Large intestine (tissue), 3 donors: ENCODE measurements at regions not wholly inside any gene's neighbourhood (a gene's known extent, or its start where the extent isn't known, plus 50 kb on each side); places are given as distances from the start of the nearest gene placed in this dataset.
"Not testable (repeated sequence)": the region's sequence is repeated elsewhere in the genome, so short reads cannot be mapped to it uniquely, and the experiment has no call there.

Experiments used
- DNase-seq, 2 donors: peaks; one replicate each; pipeline versions ENCODE4 v3.0.0 to v3.0.0-alpha.2; 2013
- H3K27ac ChIP-seq: one replicate; pipeline ENCODE4 v1.5.1; 2013; ENCODE audit warnings: low read length
- H3K27me3 ChIP-seq: 2 replicates; pipeline ENCODE4 v1.6.1; 2013; ENCODE audit warnings: low read length; ENCODE audit not compliant: control insufficient read depth, insufficient read depth
- H3K36me3 ChIP-seq: 2 replicates; pipeline ENCODE4 v1.6.1; 2013; ENCODE audit warnings: low read length; ENCODE audit not compliant: control insufficient read depth, insufficient read depth
- H3K4me1 ChIP-seq: one replicate; pipeline ENCODE4 v1.6.1; 2013; ENCODE audit warnings: low read length; ENCODE audit not compliant: control insufficient read depth, insufficient read depth
- H3K4me3 ChIP-seq: one replicate; pipeline ENCODE4 v1.5.1; 2013; ENCODE audit warnings: low read length
- H3K9me3 ChIP-seq: one replicate; pipeline ENCODE4 v1.6.1; 2013; ENCODE audit warnings: mild to moderate bottlenecking, low read depth, low read length, moderate library complexity; ENCODE audit not compliant: control insufficient read depth
- WGBS: methylation state at CpG from one replicate; pipeline ENCODE4 v1.1.5; 2013; ENCODE audit warnings: low lambda C conversion rate; ENCODE audit not compliant: insufficient coverage; 5-methylcytosine and 5-hydroxymethylcytosine counted together

- Histone ChIP-seq H3K4me1 (no peaks in the 10 kb centered on the region), H3K36me3 (no peaks in the 10 kb centered on the region), H3K27ac (no peak overlapping the region), H3K27me3 (no peaks in the 10 kb centered on the region), H3K9me3 (no peaks in the 10 kb centered on the region), H3K4me3 (no peak overlapping the region)
- DNase-seq, result no peak
- 93% methylated on average over 3 of the region's 5 CpGs for WGBS
These were observed 64.8 kb upstream of the BHLHE40 start for GRCh38 chr3:4914464-4914863.

GRCh38 chr3:4921589-4921988 lies 57.6 kb upstream of the BHLHE40 start:
- H3K4me3 ChIP-seq, H3K4me1 ChIP-seq, H3K9me3 ChIP-seq, H3K36me3 ChIP-seq, H3K27ac ChIP-seq, H3K27me3 ChIP-seq, DNase-seq: not testable (repeated sequence)
- no CpG with 5 or more reads among the region's 2 CpGs for WGBS

GRCh38 chr3:4926892-4927291 lies 52.3 kb upstream of the BHLHE40 start:
- 100% methylated on average over 1 of the region's 1 CpG for WGBS

GRCh38 chr3:4928277-4928789 lies 50.9 kb upstream of the BHLHE40 start:
- no CpG with 5 or more reads among the region's 7 CpGs for WGBS
- Histone ChIP-seq H3K27ac (no peak overlapping the region), H3K4me3 (no peak overlapping the region), H3K36me3 (no peaks in the 10 kb centered on the region), H3K9me3 (no peaks in the 10 kb centered on the region), H3K4me1 (no peaks in the 10 kb centered on the region), H3K27me3 (no peaks in the 10 kb centered on the region)
- no peak for DNase-seq

More at GRCh38 chr3:4926892-4927291, 52.3 kb upstream of the BHLHE40 start:
- H3K9me3 ChIP-seq, result no peaks in the 10 kb centered on the region
- no peaks in the 10 kb centered on the region for H3K27me3 ChIP-seq
- H3K36me3 ChIP-seq, result no peaks in the 10 kb centered on the region
- H3K27ac ChIP-seq, result no peak overlapping the region
- no peak overlapping the region for H3K4me3 ChIP-seq
- no peak for DNase-seq
- no peaks in the 10 kb centered on the region for H3K4me1 ChIP-seq
